ENCODE measurements at regions not wholly inside any gene's neighbourhood (a gene's known extent, or its start where the extent isn't known, plus 50 kb on each side); places are given as distances from the start of the nearest gene placed in this dataset.

DNA sequence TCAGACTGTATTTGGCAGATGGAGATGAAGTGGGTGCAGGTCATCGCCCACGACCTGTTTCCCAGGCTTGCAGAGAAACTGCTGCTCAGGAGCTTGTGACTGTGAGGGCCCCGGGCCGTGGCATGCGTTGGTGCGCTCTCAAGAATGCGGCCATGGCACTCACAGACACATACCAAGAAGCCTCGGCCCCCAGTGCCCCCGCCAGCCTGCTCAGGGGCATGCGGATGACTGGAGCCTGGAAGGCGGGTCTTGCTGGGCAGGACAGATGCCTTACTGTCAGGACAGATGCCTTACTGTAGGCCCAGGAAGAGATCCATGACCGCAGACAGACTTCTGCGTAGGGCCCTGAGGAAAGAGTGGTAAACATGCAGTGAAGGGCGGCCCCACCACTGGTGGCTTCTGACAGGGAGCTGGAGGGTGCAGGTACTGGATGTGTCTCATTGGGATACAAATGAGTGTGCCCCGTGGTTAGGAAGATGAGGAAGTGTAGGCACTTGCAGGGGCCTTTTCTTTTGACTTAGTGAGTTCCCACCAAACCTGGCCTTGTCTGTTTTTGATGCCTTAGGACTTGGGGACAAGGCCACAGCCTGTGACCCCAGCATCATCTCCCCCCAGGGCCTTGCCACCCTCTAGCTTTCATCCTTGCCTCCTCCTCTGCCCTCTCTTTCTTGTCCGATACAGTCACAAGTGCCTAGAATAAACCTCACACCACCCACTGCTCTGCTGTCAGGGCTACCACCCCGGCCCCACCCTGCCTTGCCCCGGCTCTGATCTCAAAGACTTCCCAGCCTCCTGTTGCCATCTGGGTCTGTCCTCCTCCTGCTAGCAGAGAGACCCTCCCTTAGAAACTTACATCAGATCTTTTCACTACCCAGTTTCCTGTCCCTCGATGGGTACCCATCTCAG is 68.8 kb upstream of the ABL1 start:
- TF ChIP-seq USF2 (IDR thresholded peaks at IDR 0.05; ENCODE audit: borderline replicate concordance, low read depth, low read length) (no peak), EP300 (IDR thresholded peaks at IDR 0.05; ENCODE audit: borderline replicate concordance in 1 of 2, low read depth in 1 of 2, low read length in 1 of 2) (no peak), REST (IDR thresholded peaks at IDR 0.05; ENCODE audit: low read depth, low read length) (no peak), POLR2AphosphoS5 (IDR thresholded peaks at IDR 0.05; ENCODE audit: low read depth, low read length) (no peak), RFX5 (IDR thresholded peaks at IDR 0.05; ENCODE audit: low read length) (no peak)
- TF ChIP-seq, protein P1, sequence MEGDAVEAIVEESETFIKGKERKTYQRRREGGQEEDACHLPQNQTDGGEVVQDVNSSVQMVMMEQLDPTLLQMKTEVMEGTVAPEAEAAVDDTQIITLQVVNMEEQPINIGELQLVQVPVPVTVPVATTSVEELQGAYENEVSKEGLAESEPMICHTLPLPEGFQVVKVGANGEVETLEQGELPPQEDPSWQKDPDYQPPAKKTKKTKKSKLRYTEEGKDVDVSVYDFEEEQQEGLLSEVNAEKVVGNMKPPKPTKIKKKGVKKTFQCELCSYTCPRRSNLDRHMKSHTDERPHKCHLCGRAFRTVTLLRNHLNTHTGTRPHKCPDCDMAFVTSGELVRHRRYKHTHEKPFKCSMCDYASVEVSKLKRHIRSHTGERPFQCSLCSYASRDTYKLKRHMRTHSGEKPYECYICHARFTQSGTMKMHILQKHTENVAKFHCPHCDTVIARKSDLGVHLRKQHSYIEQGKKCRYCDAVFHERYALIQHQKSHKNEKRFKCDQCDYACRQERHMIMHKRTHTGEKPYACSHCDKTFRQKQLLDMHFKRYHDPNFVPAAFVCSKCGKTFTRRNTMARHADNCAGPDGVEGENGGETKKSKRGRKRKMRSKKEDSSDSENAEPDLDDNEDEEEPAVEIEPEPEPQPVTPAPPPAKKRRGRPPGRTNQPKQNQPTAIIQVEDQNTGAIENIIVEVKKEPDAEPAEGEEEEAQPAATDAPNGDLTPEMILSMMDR (IDR thresholded peaks at IDR 0.05), result no peak

All from SK-N-SH (cell line).